NCI-H345 (cell line): ENCODE measurements at regions not wholly inside any gene's neighbourhood (a gene's known extent, or its start where the extent isn't known, plus 50 kb on each side); places are given as distances from the start of the nearest gene placed in this dataset.
"Not testable (repeated sequence)": the region's sequence is repeated elsewhere in the genome, so short reads cannot be mapped to it uniquely, and the experiment has no call there.

Experiments
- DNase-seq: peaks from one replicate; lab custom pipeline; 2025; lab: John Stamatoyannopoulos, UW

GRCh38 chr4:89496851-89497250 is 189.3 kb upstream of the GPRIN3 start:
- no peak for DNase-seq

DNA sequence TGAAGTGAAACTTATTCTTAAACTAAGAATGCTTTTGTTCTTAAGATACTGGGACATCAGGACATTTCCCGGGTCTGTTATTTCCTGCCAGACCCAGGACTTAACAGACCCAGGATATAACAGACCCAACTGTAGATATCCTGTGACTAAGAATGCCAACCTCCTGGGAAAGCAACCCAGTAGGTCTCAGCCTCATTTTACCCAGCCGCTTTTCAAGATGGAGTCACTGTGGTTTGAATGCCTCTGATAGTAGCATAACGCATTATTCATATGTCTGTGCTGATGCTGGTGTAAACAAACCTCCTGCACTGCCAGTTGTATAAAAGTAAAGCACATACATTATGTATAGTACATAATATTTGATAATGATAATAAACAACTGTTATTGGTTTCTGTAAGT is 185.8 kb upstream of the GPRIN3 start:
- no peak for DNase-seq

DNA sequence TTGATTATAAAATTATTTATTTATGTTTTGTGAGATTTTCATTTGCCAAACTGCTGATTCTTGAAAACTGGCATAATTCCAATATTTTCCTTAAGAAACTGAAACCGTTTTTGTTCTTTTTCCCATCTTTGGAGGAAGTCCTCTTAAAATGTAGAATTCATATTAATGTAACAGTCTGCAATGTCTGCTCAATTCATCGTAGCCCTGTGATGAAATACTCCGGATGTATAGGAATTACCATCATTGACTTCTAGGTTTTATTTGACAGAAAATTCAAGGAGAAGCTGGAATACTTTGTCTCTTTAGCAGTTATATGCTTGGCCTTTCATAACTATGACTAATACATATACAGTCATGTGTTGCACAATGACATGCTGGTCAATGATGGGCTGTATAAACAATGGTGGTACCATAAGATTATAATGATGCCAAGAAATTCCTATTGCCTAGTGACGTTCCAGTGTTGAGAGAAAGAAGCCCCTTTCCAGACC is 185.0 kb upstream of the GPRIN3 start:
- DNase-seq: no peak

DNA sequence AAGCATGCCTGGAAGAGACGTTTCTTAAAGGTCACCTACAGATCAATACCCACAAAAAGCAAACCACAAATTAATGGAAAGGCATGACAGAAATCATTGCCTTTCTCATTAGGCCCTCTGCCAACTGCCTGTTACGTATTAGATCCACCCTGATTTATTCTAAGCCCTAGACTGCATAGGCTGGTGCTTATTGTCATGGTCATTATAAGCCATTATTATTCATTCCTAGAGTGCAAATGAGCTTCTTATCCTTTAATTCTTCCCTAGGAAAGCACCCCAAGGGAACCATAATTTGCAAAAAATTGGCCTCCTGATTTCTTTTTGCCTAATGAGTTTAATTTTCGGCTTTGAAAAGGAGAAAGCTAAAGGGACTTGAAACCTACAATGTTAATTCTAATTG is 184.2 kb upstream of the GPRIN3 start:
- no peak for DNase-seq

- DNase-seq: not testable (repeated sequence)
Measured at GRCh38 chr4:89489921-89490431, 182.4 kb upstream of the GPRIN3 start.

GRCh38 chr4:89489338-89489771 is 181.8 kb upstream of the GPRIN3 start:
- no peak for DNase-seq

GRCh38 chr4:89488736-89489135 is 181.1 kb upstream of the GPRIN3 start:
- no peak for DNase-seq

DNA sequence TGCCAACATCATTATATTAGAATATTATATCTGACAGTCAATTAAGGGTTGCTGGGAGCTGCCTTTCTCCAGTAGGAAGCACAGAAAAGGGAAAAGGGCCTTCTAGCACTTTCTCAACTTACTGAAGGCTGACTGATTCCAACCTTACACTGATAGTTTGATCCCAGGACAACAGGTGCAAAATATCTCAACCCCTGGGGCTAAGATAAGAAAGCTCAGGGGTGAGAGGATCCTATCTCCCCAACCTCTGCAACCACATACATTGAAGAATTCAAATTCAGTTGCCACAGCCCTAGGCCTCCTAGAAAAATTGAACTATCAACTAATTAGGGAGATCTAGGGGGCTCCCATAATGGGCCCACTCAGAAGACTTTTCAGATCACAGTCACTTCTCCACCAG is 179.1 kb upstream of the GPRIN3 start:
- DNase-seq: no peak

- DNase-seq: no peak
Measured at GRCh38 chr4:89486042-89486441, 178.4 kb upstream of the GPRIN3 start.

DNA sequence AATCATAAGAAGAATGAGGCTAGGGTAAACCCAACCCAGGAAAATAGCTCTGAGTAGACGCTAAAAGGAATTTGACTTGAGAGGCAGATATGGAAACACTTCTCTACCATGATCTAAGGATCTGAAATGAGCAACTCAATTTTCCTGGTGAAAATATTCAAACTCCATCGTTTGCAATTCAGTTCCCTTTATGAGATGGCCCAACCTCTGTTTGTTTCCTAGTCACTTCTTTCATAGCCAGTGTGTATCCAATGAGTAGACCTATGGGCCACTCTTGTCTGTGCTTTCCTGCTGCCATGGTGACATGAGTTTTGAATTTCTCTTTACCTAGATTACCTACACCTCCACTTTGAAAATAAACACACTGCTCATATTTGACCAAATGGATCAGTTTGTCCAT is 176.2 kb upstream of the GPRIN3 start:
- DNase-seq: no peak

DNA sequence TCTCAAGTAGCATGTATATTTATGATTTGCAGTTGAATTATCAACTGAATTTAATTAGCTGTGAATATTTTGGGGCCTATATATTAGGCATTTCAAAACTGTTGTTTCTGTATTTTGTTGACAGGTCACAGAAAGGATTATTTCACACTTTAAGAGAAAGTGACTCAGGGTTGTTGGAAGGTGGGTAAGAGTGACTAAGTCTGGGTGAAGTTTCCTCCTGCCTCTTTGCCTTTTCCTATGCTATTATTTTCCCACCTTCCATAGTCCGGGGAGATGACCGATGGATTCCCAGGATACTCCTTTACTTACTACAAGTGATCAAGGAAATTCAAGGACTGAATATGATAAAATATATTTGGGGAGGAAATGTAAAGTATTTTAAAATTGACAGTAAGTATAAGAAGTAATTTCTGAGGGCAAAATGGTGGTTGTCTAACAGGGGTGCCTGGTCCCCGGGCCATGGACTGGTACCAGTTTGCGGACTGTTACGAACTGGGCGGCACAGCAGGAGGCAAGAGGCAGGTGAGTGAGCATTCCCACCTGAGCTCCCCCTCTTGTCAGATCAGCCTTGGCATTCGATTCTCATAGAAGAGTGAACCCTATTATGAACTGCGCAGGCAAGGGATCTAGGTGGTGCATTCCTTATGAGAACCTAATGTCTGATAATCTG is 175.5 kb upstream of the GPRIN3 start:
- no peak for DNase-seq

- peak; percentile 40 for DNase-seq
Measured at GRCh38 chr4:89482251-89482650, 174.7 kb upstream of the GPRIN3 start.

DNA sequence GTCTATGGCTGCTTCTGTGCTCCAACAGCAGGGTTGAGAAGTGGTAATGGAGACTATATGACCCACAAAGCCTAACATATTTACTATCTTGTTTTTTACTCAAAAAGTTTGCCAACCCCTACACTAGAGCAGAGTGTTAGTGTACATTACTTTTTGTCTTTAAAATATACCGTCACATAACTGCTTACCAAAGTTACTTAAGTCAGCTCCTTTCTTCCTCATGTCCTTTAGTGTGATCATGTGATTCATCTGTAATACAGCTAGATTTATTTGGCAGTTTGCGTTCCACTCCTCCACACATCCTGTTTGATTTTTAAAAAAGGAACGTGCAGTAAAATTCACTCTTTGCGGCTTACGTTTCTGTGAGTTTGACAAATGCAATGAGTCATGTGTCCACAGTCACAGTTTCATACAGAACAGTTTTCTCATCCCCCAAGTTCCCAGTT is 162.4 kb upstream of the GPRIN3 start:
- DNase-seq: no peak

- DNase-seq: no peak
Measured at GRCh38 chr4:89469516-89469915, 161.9 kb upstream of the GPRIN3 start.

DNA sequence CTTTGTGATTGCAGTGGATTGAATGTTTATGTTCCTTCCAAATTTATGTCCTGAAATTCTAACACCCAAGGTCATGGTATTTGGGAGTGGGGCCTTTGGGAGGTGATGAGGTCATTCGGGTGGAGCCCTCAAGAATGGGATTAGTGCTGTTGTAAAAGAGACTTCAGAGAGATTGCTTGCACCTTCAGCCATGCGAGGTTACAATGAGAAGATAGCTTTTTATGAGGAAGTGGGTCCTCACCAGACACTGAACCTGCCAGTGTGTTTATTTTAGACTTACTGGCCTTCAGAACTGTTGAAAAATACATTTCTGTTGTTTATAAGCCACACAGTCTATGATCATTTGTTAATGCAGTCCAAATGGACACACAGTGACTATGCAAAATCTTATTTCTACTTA is 161.0 kb upstream of the GPRIN3 start:
- DNase-seq: no peak

DNA sequence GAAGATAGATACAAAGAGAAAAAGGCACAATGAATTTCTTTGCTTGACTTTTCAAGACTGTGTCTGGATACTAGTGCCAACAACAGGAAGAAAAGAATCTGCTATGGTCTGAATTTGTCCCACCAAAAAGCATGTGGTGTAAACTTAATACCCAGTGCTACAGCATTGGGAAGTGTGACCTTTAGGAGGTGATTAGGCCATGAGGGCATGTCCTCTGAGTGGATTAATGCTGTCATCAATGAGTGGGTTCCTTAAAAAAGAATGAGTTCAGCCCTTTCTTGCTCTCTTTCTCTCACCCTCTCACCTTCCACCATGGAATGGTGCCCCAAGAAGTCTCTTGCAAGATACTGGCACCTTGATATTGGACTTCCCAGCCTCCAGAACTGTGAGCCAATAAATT is 155.7 kb upstream of the GPRIN3 start:
- no peak for DNase-seq

DNA sequence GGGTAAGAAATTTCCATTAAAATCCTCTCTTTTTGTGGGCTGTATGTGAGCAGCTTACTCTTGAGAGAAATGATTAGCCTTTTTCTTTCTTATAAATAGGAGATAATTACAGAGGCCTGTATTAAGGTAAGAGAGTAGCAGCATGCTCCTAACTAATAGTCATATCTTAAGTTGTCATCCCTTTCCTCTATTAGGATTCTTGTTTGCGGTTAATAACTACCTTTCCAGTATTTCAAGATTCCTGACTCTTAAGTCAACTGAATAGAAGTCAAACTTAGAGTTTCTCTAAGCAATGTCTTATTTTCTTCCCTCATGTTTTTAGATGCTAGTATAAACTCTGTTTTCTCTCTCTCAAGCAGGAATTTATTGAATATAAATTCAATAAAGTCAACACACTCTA is 139.9 kb upstream of the GPRIN3 start:
- no peak for DNase-seq

- DNase-seq: no peak
Measured at GRCh38 chr4:89446193-89446592, 138.6 kb upstream of the GPRIN3 start.

DNA sequence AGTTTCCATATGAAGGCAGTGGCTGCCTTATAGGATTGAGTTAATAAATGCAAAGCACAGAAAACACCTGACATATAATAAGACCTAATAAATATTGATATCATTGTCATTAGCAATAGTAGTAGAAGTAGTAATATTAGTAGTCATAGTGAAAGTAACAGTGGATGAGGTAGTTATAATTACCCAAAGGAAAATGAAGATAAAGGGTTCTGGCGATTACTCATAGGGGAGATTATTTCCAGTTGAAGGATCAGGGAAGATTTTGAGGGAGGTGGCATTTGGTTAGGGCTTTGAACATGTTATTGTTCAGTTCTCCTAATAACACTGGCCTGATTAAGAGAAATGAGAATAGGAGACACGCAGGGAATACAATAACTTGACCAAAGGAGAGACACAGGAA is 131.9 kb upstream of the GPRIN3 start:
- DNase-seq: no peak

DNA sequence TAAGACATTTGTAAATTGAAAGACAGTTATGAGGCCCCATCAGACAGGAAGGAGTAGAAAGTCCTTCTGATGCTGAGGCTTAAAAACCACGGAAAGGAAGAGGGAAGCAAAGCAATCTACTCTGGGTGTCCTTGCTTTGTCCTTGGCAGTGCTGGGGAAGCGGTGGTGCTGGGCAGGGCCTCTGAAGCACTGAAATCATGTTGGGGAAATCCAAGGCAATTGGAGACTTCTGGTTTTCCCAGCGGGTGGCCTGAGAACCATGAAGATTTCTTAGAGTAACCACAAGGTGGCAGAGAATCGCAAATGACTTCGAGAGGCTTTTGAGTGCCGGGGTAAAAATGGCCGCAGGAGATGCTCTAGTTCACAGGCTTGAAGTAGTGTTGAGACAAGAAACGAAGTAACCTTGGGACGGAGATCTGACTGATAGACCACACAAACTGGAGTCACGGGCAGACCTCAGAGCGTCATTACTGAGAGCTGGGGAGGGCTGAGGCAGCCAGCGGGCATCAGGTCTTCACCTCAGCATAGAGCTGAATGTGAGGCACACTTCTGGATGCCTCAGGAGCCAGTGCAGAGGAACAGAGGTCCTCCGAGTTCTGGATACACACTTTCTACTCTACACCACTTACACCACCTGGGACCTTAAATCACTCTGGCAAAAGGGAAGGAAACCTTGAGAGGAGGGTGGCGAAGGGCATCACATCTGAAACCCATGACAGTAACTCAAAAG is 130.7 kb upstream of the GPRIN3 start:
- no peak for DNase-seq

DNA sequence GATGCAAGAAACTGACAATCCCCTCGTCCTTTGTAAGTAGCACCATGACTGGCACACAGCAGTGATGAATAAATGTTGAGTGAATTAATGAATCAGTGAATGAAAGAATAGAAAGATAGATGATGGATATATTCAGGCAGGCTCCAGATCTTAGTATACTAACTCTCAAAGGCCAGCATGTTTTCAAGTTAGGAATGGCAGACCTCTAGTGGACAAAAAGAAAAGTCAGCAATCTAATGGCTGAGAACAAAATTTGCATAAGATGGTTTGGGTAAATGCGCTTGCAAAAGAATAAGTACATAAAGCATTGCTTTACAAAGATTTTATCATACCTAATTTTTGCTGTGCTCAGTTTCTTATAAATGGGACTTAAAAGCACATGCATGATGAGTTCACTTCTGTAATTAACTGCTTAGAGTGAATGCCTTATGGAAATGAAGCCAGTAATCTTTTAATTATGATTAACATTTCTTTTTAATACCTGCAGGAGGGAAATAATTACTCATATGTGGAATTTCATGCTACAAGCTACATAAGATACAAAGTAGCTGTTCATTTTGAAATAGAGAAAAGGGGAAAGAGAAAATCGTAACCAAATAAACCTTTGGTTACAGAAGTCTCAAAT is 126.9 kb upstream of the GPRIN3 start:
- DNase-seq: peak; percentile 40

DNA sequence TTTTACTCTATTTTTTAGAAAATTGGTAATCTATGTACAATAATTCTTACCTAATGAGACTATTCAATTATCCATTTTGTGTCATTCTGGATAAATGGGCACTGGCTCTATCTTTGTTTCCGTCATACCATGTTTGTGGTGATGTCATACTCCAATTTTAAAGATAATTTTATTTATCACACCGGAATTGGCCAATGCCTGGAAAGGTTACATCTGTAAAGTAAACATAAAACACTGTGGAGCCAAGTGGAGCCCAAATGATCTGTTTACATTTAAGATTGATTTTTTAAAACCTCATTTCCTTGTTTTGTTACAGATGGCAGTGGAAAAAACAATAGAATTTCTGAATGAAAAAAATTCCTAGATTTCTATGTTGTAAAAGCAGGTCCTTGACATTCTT is 120.2 kb upstream of the GPRIN3 start:
- no peak for DNase-seq

DNA sequence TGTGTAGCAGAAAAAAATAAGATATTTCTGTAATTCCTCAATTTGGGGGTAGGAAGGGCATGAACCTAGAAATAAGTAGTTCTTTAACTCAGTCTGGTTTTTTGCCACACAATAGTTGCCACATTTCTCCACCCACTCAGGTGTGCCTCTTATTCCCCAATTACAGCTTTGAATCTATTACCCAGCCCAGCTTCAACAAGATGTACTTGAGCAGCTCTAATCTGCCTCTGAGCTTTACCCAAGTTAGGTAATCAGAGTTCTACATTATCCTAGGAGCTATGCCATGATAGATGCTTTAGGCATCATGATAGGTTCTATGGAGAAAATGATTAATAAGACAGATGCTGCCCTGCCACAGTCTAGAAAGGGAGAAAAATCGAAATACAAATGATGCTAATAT is 117.4 kb upstream of the GPRIN3 start:
- no peak for DNase-seq
